Lower lobe of right lung (tissue), 2 donors: ENCODE measurements at regions not wholly inside any gene's neighbourhood (a gene's known extent, or its start where the extent isn't known, plus 50 kb on each side); places are given as distances from the start of the nearest gene placed in this dataset.

Experiments used
- ATAC-seq, 2 donors: fragments of 200-7000 bp; cut with Tn5 transposase; one replicate each; pipeline ENCODE4 v1.9.1; 2020 to 2022; ENCODE audit warnings: mild to moderate bottlenecking in 2 of 2, moderate library complexity in 2 of 2
- DNase-seq: peaks from one replicate; pipeline ENCODE4 v3.0.0-alpha.2; 2020
- H3K27ac ChIP-seq: fragments of 200-600 bp; one replicate; pipeline ENCODE4 v1.8.0; 2022
- H3K27me3 ChIP-seq: fragments of 200-600 bp; one replicate; pipeline ENCODE4 v1.8.0; 2022; ENCODE audit warnings: low read depth
- H3K36me3 ChIP-seq: fragments of 200-600 bp; one replicate; pipeline ENCODE4 v1.8.0; 2022; ENCODE audit warnings: mild to moderate bottlenecking
- H3K4me1 ChIP-seq: fragments of 200-600 bp; one replicate; pipeline ENCODE4 v1.8.0; 2022
- H3K4me3 ChIP-seq: fragments of 200-600 bp; one replicate; pipeline ENCODE4 v1.8.0; 2022; ENCODE audit warnings: mild to moderate bottlenecking
- H3K9me3 ChIP-seq: fragments of 200-600 bp; one replicate; pipeline ENCODE4 v1.8.0; 2022
- CTCF ChIP-seq: fragments of 200-600 bp; IDR thresholded peaks from one replicate; pipeline ENCODE4 v1.8.0; 2022; ENCODE audit warnings: antibody characterized with exemption, mild to moderate bottlenecking
- intact Hi-C: fragments of 100-400 bp; cut with DNase I; formaldehyde crosslinking; loops from one replicate; pipeline ENCODE4 v1.11.0; 2022
- donor health status: DM: no; HTN: yes; CAD: no; lungs with severe emphysema.

- ATAC-seq (no peak), DNase-seq (no peak)
- no peaks in the 10 kb centered on the region for H3K36me3 ChIP-seq
- no peaks in the 10 kb centered on the region for H3K27me3 ChIP-seq
- no peaks in the 10 kb centered on the region for H3K9me3 ChIP-seq
- intact Hi-C loops = no loop called here
- H3K4me3 ChIP-seq = no peak overlapping the region
- no peak overlapping the region for H3K27ac ChIP-seq
- no peaks in the 10 kb centered on the region for H3K4me1 ChIP-seq
- no peak for TF ChIP-seq CTCF
Observed at GRCh38 chr2:64350996-64351395, 103.0 kb upstream of the LGALSL start.

DNA sequence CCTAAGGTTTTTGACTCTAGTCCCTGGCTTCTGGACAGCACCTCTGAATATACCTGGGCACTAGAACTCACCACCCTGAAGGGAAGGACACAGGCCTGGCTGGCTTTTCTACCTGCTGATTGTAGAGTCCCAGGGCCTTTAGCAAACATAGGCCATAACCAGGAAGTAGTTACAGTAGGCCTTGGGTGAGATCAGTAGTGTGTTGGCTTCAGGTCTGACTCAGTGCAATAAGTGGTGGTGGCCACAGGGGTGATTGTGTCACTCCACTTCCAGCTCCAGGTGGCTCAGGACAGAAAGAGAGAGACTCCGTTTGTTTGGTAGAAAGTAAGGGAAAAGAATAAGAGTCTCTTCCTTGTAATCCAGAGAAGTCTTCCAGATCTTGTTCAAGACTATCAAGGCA, 101.7 kb upstream of the LGALSL start:
- Histone ChIP-seq H3K4me3 (no peak overlapping the region), H3K4me1 (no peaks in the 10 kb centered on the region), H3K27me3 (no peaks in the 10 kb centered on the region), H3K9me3 (no peaks in the 10 kb centered on the region), H3K27ac (no peak overlapping the region), H3K36me3 (no peaks in the 10 kb centered on the region)
- DNase-seq = no peak
- TF ChIP-seq CTCF = no peak
- peak; percentile 49 to 74 for ATAC-seq
- intact Hi-C loops = no loop called here

- H3K27me3 ChIP-seq = no peaks in the 10 kb centered on the region
- DNase-seq (no peak), ATAC-seq (peak in 1 of 2 donors; percentile 25)
- H3K4me1 ChIP-seq = peaks cover 6% of the 10 kb centered on the region
- H3K27ac ChIP-seq = peak overlapping the region; percentile 46
- no peaks in the 10 kb centered on the region for H3K9me3 ChIP-seq
- intact Hi-C loops = no loop called here
- TF ChIP-seq CTCF = no peak
- no peak overlapping the region for H3K4me3 ChIP-seq
- H3K36me3 ChIP-seq = no peaks in the 10 kb centered on the region
Observed at GRCh38 chr2:64354857-64355680, 98.9 kb upstream of the LGALSL start.

GRCh38 chr2:64356906-64357305, 97.1 kb upstream of the LGALSL start:
- Histone ChIP-seq H3K9me3 (no peaks in the 10 kb centered on the region), H3K27ac (no peak overlapping the region), H3K36me3 (no peaks in the 10 kb centered on the region), H3K27me3 (no peaks in the 10 kb centered on the region), H3K4me1 (peaks cover 11% of the 10 kb centered on the region), H3K4me3 (no peak overlapping the region)
- intact Hi-C loops = no loop called here
- ATAC-seq = no peak
- DNase-seq = no peak
- no peak for TF ChIP-seq CTCF

GRCh38 chr2:64359171-64359891, 94.6 kb upstream of the LGALSL start:
- Histone ChIP-seq H3K4me3 (no peak overlapping the region), H3K27me3 (no peaks in the 10 kb centered on the region), H3K36me3 (no peaks in the 10 kb centered on the region), H3K27ac (no peak overlapping the region), H3K9me3 (no peaks in the 10 kb centered on the region), H3K4me1 (peaks cover 11% of the 10 kb centered on the region)
- TF ChIP-seq CTCF = no peak
- no peak for DNase-seq
- no peak for ATAC-seq
- intact Hi-C loops = no loop called here
